ENCODE measurements at regions not wholly inside any gene's neighbourhood (a gene's known extent, or its start where the extent isn't known, plus 50 kb on each side); places are given as distances from the start of the nearest gene placed in this dataset.

DNA sequence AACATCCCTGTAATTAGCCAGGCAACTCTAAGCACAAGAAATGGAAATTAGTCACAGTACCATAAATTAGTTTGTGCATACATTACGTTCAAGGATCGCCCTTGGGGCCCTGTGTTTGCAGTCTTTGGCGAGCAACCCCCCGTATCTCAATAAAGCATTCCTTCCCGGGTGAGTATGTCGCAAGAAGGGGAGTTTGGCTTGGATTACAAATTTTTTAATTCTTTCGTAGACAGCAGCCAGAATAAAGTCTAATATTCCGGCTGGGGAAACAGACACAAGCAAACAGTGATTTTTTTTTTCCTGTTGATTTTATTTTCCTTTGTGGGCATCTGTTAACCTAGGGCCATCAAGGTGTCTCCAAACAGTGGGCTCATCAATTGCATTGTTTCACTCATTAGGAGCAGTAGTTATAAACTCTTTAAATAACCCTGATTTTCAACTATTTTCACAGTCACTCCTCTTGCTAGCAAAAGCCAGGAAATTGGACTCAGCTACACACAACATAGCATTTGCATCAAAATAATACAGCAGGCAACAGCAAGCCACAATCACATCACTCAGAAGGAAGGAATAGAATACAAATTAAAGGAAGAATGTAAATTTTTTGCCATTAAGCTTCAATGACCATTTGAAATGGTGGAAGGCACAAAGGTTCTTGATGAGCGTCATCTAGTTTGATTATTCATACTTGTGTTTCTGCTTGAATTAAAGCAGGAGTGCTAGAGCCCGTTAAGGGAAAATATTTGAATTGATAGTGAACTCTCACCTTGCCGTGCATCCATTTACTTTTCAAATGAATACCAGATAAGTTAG, 85.3 kb downstream of the LINC00237 start:
- TF ChIP-seq, protein P1, sequence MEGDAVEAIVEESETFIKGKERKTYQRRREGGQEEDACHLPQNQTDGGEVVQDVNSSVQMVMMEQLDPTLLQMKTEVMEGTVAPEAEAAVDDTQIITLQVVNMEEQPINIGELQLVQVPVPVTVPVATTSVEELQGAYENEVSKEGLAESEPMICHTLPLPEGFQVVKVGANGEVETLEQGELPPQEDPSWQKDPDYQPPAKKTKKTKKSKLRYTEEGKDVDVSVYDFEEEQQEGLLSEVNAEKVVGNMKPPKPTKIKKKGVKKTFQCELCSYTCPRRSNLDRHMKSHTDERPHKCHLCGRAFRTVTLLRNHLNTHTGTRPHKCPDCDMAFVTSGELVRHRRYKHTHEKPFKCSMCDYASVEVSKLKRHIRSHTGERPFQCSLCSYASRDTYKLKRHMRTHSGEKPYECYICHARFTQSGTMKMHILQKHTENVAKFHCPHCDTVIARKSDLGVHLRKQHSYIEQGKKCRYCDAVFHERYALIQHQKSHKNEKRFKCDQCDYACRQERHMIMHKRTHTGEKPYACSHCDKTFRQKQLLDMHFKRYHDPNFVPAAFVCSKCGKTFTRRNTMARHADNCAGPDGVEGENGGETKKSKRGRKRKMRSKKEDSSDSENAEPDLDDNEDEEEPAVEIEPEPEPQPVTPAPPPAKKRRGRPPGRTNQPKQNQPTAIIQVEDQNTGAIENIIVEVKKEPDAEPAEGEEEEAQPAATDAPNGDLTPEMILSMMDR (IDR thresholded peaks at IDR 0.05; ENCODE audit: poor library complexity, severe bottlenecking): no peak
- peaks cover 31% of the 10 kb centered on the region for H3K27me3 ChIP-seq (ENCODE audit: insufficient read depth, poor library complexity, severe bottlenecking)
- no peaks in the 10 kb centered on the region for H3K36me3 ChIP-seq (ENCODE audit: low read depth)
- no peak overlapping the region for H3K27ac ChIP-seq (ENCODE audit: poor library complexity, severe bottlenecking)
- H3K4me1 ChIP-seq (ENCODE audit: insufficient read depth, poor library complexity, severe bottlenecking): no peaks in the 10 kb centered on the region
- H3K4me3 ChIP-seq (ENCODE audit: severe bottlenecking): no peak overlapping the region
- DNase-seq (ENCODE audit: low spot score) (no peak), ATAC-seq (ENCODE audit: low read depth) (no peak)
- H3K9me3 ChIP-seq (ENCODE audit: severe bottlenecking): no peaks in the 10 kb centered on the region

- TF ChIP-seq, protein P1 (IDR thresholded peaks at IDR 0.05; ENCODE audit: poor library complexity, severe bottlenecking): no peak
- H3K27ac ChIP-seq (ENCODE audit: poor library complexity, severe bottlenecking): no peak overlapping the region
- no peaks in the 10 kb centered on the region for H3K4me1 ChIP-seq (ENCODE audit: insufficient read depth, poor library complexity, severe bottlenecking)
- no peak for DNase-seq (ENCODE audit: low spot score)
- no peak overlapping the region for H3K4me3 ChIP-seq (ENCODE audit: severe bottlenecking)
- no peaks in the 10 kb centered on the region for H3K9me3 ChIP-seq (ENCODE audit: severe bottlenecking)
- no peaks in the 10 kb centered on the region for H3K36me3 ChIP-seq (ENCODE audit: low read depth)
- no peak for ATAC-seq (ENCODE audit: low read depth)
- H3K27me3 ChIP-seq (ENCODE audit: insufficient read depth, poor library complexity, severe bottlenecking): peaks cover 31% of the 10 kb centered on the region
Measured at GRCh38 chr20:21019814-21020658, 86.1 kb downstream of the LINC00237 start.

DNA sequence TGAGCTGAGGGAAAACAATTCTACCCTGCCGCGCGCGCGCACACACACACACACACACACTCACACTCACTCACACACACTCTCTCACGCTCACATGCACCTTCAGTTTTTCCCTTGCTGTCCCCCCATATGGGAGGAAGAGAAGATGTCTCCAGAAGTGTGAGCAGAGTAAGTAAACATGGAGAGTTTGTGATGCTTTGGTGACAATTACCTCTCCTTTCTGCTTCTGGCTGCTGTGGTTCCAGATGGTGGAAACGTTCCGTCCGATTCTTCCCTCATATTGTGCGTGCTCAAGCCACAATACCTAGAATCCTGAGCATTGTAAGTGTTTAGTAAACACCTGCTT, 86.7 kb downstream of the LINC00237 start:
- H3K27ac ChIP-seq (ENCODE audit: poor library complexity, severe bottlenecking): no peak overlapping the region
- no peak overlapping the region for H3K4me3 ChIP-seq (ENCODE audit: severe bottlenecking)
- no peaks in the 10 kb centered on the region for H3K9me3 ChIP-seq (ENCODE audit: severe bottlenecking)
- DNase-seq (ENCODE audit: low spot score) (no peak), ATAC-seq (ENCODE audit: low read depth) (no peak)
- no peaks in the 10 kb centered on the region for H3K36me3 ChIP-seq (ENCODE audit: low read depth)
- H3K4me1 ChIP-seq (ENCODE audit: insufficient read depth, poor library complexity, severe bottlenecking): no peaks in the 10 kb centered on the region
- peaks cover 31% of the 10 kb centered on the region for H3K27me3 ChIP-seq (ENCODE audit: insufficient read depth, poor library complexity, severe bottlenecking)
- TF ChIP-seq, protein P1 (IDR thresholded peaks at IDR 0.05; ENCODE audit: poor library complexity, severe bottlenecking): no peak

DNA sequence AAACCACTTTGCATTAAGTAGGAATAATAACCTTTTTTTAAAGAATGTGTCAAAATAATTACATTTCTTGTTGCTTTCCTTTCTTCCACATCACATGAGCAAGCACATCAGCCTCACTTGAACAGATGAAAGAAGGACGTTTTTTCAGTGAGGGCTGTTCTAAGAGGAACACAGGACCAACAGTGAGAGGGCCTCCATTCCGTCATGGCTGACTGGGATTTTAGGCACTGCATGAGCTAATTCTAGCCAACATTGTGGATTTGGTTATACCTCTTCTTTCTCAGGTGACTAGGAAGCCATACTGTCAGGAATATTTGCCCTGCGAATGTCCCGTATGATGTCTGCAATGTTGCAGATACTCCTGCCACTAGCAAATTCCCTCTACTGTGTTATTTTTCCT, 87.6 kb downstream of the LINC00237 start:
- H3K27me3 ChIP-seq (ENCODE audit: insufficient read depth, poor library complexity, severe bottlenecking): peaks cover 31% of the 10 kb centered on the region
- TF ChIP-seq, protein P1 (IDR thresholded peaks at IDR 0.05; ENCODE audit: poor library complexity, severe bottlenecking): no peak
- no peak overlapping the region for H3K4me3 ChIP-seq (ENCODE audit: severe bottlenecking)
- H3K27ac ChIP-seq (ENCODE audit: poor library complexity, severe bottlenecking): no peak overlapping the region
- DNase-seq (ENCODE audit: low spot score) (no peak), ATAC-seq (ENCODE audit: low read depth) (no peak)
- H3K9me3 ChIP-seq (ENCODE audit: severe bottlenecking): no peaks in the 10 kb centered on the region
- no peaks in the 10 kb centered on the region for H3K36me3 ChIP-seq (ENCODE audit: low read depth)
- H3K4me1 ChIP-seq (ENCODE audit: insufficient read depth, poor library complexity, severe bottlenecking): no peaks in the 10 kb centered on the region
